A673 (cell line): ENCODE measurements at regions not wholly inside any gene's neighbourhood (a gene's known extent, or its start where the extent isn't known, plus 50 kb on each side); places are given as distances from the start of the nearest gene placed in this dataset.

Experiments
- EZH2 ChIP-seq: fragments of 200-600 bp; sonication (generic); IDR thresholded peaks from 2 replicates; pipeline ENCODE4 v1.6.1; 2017; ENCODE audit warnings: borderline replicate concordance, low read depth, mild to moderate bottlenecking, mixed read lengths, antibody characterized with exemption, low read length; ENCODE audit not compliant: poor library complexity, severe bottlenecking
- TF ChIP-seq, protein P1 (sequence below): fragments of 300-800, 200-600 bp; sonication (generic); conservative IDR thresholded peaks from 2 replicates; pipeline ENCODE4 v1.5.1; 2017; ENCODE audit warnings: low read depth, mild to moderate bottlenecking, antibody characterized with exemption, low read length, moderate library complexity, mixed read lengths

DNA sequence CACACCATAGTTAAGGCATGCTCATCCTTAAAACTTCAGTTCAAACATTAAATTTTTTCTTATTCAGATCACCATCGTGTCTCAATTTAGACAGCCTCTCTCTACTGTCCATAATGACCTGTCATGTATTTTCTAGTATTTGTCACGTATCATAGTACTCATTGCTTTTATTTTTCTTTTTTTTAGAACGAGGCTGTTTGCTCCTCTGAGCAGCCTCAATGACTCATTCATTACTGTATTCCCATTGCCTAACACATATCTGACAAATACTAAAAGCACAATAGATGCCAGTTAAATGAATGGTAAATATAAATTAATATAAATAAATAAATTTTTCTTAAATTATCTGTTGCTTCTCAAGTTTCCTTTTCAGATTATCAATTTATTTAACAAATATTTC, 245.5 kb downstream of the TUBA3C start:
- no peak for TF ChIP-seq EZH2
- TF ChIP-seq, protein P1, sequence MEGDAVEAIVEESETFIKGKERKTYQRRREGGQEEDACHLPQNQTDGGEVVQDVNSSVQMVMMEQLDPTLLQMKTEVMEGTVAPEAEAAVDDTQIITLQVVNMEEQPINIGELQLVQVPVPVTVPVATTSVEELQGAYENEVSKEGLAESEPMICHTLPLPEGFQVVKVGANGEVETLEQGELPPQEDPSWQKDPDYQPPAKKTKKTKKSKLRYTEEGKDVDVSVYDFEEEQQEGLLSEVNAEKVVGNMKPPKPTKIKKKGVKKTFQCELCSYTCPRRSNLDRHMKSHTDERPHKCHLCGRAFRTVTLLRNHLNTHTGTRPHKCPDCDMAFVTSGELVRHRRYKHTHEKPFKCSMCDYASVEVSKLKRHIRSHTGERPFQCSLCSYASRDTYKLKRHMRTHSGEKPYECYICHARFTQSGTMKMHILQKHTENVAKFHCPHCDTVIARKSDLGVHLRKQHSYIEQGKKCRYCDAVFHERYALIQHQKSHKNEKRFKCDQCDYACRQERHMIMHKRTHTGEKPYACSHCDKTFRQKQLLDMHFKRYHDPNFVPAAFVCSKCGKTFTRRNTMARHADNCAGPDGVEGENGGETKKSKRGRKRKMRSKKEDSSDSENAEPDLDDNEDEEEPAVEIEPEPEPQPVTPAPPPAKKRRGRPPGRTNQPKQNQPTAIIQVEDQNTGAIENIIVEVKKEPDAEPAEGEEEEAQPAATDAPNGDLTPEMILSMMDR = no peak
